ENCODE measurements at regions not wholly inside any gene's neighbourhood (a gene's known extent, or its start where the extent isn't known, plus 50 kb on each side); places are given as distances from the start of the nearest gene placed in this dataset.

- Histone ChIP-seq H3K9ac (ENCODE audit: low read depth, low read length) (no peak overlapping the region), H3K27me3 (ENCODE audit: insufficient read depth, low read length, poor library complexity) (peaks cover 4% of the 10 kb centered on the region), H3K36me3 (ENCODE audit: insufficient read depth, low read length) (no peaks in the 10 kb centered on the region), H4K20me1 (ENCODE audit: insufficient read depth, low read length) (no peaks in the 10 kb centered on the region), H3K9me3 (ENCODE audit: insufficient read depth, low read length, severe bottlenecking) (no peaks in the 10 kb centered on the region), H3K4me2 (ENCODE audit: insufficient read depth, low read length) (no peak overlapping the region), H2AFZ (ENCODE audit: low read depth, low read length) (no peak overlapping the region), H3K27ac (ENCODE audit: low read length) (no peak overlapping the region), H3K4me1 (ENCODE audit: insufficient read depth, low read length) (no peaks in the 10 kb centered on the region), H3K79me2 (ENCODE audit: insufficient read depth, low read length) (no peaks in the 10 kb centered on the region), H3K4me3 (ENCODE audit: low read depth in 1 of 2, low read length in 2 of 2) (no peak overlapping the region)
- TF ChIP-seq EZH2 (IDR thresholded peaks at IDR 0.05; ENCODE audit: borderline replicate concordance, low read depth, low read length, severe bottlenecking) (no peak), CTCF (IDR thresholded peaks at IDR 0.05; ENCODE audit: borderline replicate concordance, extremely low read depth, low read length, poor library complexity, severe bottlenecking) (no peak)
- ATAC-seq (ENCODE audit: insufficient read depth, low read depth) (no peak), DNase-seq (no peak)
Measured at GRCh38 chr4:111921714-111922113, 223.5 kb upstream of the FAM241A start.

GRCh38 chr4:111923786-111924185 lies 221.5 kb upstream of the FAM241A start:
- no peak overlapping the region for H2AFZ ChIP-seq (ENCODE audit: low read depth, low read length)
- DNase-seq (no peak), ATAC-seq (ENCODE audit: insufficient read depth, low read depth) (no peak)
- TF ChIP-seq EZH2 (IDR thresholded peaks at IDR 0.05; ENCODE audit: borderline replicate concordance, low read depth, low read length, severe bottlenecking) (no peak), CTCF (IDR thresholded peaks at IDR 0.05; ENCODE audit: borderline replicate concordance, extremely low read depth, low read length, poor library complexity, severe bottlenecking) (no peak)
- H4K20me1 ChIP-seq (ENCODE audit: insufficient read depth, low read length), result no peaks in the 10 kb centered on the region
- peaks cover 4% of the 10 kb centered on the region for H3K27me3 ChIP-seq (ENCODE audit: insufficient read depth, low read length, poor library complexity)
- H3K4me3 ChIP-seq (ENCODE audit: low read depth in 1 of 2, low read length in 2 of 2), result no peak overlapping the region
- H3K79me2 ChIP-seq (ENCODE audit: insufficient read depth, low read length), result no peaks in the 10 kb centered on the region
- no peaks in the 10 kb centered on the region for H3K4me1 ChIP-seq (ENCODE audit: insufficient read depth, low read length)
- H3K27ac ChIP-seq (ENCODE audit: low read length), result no peak overlapping the region
- no peak overlapping the region for H3K9ac ChIP-seq (ENCODE audit: low read depth, low read length)
- no peaks in the 10 kb centered on the region for H3K9me3 ChIP-seq (ENCODE audit: insufficient read depth, low read length, severe bottlenecking)
- no peak overlapping the region for H3K4me2 ChIP-seq (ENCODE audit: insufficient read depth, low read length)
- H3K36me3 ChIP-seq (ENCODE audit: insufficient read depth, low read length), result no peaks in the 10 kb centered on the region

GRCh38 chr4:111924696-111925095 lies 220.6 kb upstream of the FAM241A start:
- ATAC-seq (ENCODE audit: insufficient read depth, low read depth) (no peak), DNase-seq (no peak)
- Histone ChIP-seq H3K4me2 (ENCODE audit: insufficient read depth, low read length) (no peak overlapping the region), H3K9ac (ENCODE audit: low read depth, low read length) (no peak overlapping the region), H2AFZ (ENCODE audit: low read depth, low read length) (no peak overlapping the region), H3K9me3 (ENCODE audit: insufficient read depth, low read length, severe bottlenecking) (no peaks in the 10 kb centered on the region), H3K27me3 (ENCODE audit: insufficient read depth, low read length, poor library complexity) (peaks cover 4% of the 10 kb centered on the region), H3K27ac (ENCODE audit: low read length) (no peak overlapping the region), H3K36me3 (ENCODE audit: insufficient read depth, low read length) (no peaks in the 10 kb centered on the region), H3K4me1 (ENCODE audit: insufficient read depth, low read length) (no peaks in the 10 kb centered on the region), H4K20me1 (ENCODE audit: insufficient read depth, low read length) (no peaks in the 10 kb centered on the region), H3K79me2 (ENCODE audit: insufficient read depth, low read length) (no peaks in the 10 kb centered on the region), H3K4me3 (ENCODE audit: low read depth in 1 of 2, low read length in 2 of 2) (no peak overlapping the region)
- no peak for TF ChIP-seq EZH2 (IDR thresholded peaks at IDR 0.05; ENCODE audit: borderline replicate concordance, low read depth, low read length, severe bottlenecking)
- no peak for TF ChIP-seq CTCF (IDR thresholded peaks at IDR 0.05; ENCODE audit: borderline replicate concordance, extremely low read depth, low read length, poor library complexity, severe bottlenecking)

GRCh38 chr4:111930659-111931058 lies 214.6 kb upstream of the FAM241A start:
- Histone ChIP-seq H3K79me2 (ENCODE audit: insufficient read depth, low read length) (no peaks in the 10 kb centered on the region), H3K36me3 (ENCODE audit: insufficient read depth, low read length) (no peaks in the 10 kb centered on the region), H3K9ac (ENCODE audit: low read depth, low read length) (no peak overlapping the region), H3K27me3 (ENCODE audit: insufficient read depth, low read length, poor library complexity) (peaks cover 2% of the 10 kb centered on the region), H3K4me3 (ENCODE audit: low read depth in 1 of 2, low read length in 2 of 2) (no peak overlapping the region), H3K4me2 (ENCODE audit: insufficient read depth, low read length) (no peak overlapping the region), H3K27ac (ENCODE audit: low read length) (no peak overlapping the region), H4K20me1 (ENCODE audit: insufficient read depth, low read length) (no peaks in the 10 kb centered on the region), H3K9me3 (ENCODE audit: insufficient read depth, low read length, severe bottlenecking) (no peaks in the 10 kb centered on the region), H2AFZ (ENCODE audit: low read depth, low read length) (no peak overlapping the region), H3K4me1 (ENCODE audit: insufficient read depth, low read length) (no peaks in the 10 kb centered on the region)
- TF ChIP-seq CTCF (IDR thresholded peaks at IDR 0.05; ENCODE audit: borderline replicate concordance, extremely low read depth, low read length, poor library complexity, severe bottlenecking) (no peak), EZH2 (IDR thresholded peaks at IDR 0.05; ENCODE audit: borderline replicate concordance, low read depth, low read length, severe bottlenecking) (no peak)
- no peak for DNase-seq
- ATAC-seq (ENCODE audit: insufficient read depth, low read depth), result no peak

Data from DND-41 (cell line).